ENCODE measurements at regions not wholly inside any gene's neighbourhood (a gene's known extent, or its start where the extent isn't known, plus 50 kb on each side); places are given as distances from the start of the nearest gene placed in this dataset.

DNA sequence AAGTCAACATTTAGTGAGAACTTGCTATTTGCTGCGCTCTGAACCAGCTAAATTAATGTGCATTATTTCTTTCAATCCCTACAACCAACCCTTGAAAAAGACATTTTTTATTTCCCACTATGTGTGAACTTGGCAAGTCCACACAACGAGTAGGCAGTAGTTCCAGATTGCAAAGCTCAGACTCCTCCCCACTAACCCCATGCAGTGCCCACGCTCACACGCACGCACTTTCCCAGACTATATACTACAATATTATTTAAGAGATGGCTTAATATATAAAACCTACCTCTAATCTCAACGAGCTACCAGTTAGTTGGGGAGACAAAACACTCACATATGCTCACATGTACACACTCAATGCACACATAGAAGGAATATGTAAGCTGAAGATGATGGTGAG, 671.2 kb downstream of the LMO4 start:
- no peak for DNase-seq (ENCODE audit: low read depth)

DNA sequence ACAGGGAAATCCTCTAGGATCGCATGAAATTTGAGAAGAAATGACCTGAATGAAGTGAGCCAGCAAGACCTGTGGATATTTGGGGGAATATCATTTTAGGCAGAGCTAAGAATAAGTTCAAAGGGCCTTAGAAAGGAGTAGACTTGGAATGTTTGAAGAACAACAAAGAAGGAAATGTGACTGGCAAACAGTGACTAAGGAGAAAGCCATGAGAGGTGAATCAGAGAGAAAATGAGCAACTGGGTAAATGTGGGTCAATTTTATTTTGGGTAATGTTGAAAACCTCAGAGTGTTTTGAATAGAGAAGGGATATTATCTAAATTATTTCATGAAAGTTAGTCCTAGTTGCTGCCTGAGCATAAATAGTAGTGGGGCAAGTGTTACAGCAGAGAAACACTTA, 672.8 kb downstream of the LMO4 start:
- peak; percentile 54 for DNase-seq (ENCODE audit: low read depth)

DNA sequence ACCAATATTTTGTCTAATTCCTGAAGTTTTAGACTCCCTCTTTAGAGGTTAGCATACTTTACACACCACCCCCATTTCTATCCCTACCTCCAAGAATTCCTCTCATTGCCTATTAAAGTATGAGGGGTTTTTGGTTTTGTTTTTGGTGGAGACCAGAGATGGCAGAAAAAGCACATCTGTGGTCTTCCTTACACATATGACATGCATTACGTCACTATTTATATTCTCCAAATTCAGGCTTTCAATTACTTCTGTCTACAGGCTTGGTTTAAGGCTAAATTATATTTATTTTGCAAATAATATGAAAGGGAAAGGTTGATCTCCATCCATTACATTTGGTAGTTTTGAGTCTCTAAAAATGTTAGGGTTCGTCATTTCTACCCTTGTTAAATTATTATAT, 674.6 kb downstream of the LMO4 start:
- no peak for DNase-seq (ENCODE audit: low read depth)

DNA sequence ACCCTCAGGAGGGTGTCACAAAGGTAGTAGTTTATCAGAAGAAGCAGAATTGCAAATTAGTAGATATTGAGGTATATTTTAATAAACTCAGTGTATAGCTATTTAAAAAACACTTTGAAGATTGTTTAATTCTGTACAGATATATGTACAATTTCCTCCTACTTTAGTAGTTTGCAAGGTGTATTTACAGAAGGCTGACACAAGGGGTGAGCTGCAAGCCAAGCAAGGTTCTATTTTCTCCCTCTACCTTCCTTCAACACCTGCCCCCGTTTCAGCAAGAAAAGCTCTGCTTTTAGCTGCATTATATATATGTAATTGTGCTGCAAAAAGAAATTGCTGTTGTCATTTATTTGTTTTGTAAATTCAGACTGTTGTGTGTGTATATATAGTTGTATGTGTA, 674.2 kb upstream of the PKN2 start:
- DNase-seq (ENCODE audit: low read depth), result no peak

DNA sequence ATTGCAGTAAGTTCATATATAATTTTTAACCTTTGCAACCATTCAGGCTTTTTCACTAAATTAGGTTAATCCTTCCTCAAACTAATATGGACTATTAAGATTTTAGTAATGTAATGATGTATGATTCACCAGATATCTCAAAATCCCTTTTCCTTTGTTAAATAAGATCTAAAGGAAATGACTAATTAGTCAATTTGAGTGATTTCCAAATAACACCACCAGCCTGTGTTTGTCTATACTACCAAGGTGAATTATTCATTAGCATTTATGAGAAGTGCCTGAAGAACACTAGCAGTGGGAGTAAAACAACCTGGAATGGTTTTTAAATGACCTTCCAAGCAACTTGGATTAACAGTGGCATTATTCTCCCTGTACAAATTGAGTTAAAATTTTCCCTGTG, 670.6 kb upstream of the PKN2 start:
- DNase-seq (ENCODE audit: low read depth), result no peak

DNA sequence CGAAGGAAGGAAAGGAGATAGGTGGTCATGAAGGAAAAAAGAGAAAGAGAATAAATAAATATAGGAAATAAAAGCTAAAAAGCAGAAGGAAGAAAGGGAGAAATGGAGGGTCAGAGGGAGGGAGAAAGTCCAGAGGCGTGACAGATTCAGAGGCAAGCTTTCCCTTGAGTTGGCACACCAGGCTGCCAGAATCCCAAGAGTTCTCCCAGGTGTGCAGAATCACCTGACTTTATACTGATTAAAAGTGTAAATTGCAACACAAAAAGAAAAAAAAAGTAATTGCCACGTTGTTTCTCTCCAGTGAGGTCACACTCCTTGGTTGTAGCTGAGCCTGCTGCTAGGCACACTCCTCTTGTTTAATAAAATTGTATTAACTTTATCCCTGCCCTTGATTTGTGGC, 669.9 kb upstream of the PKN2 start:
- no peak for DNase-seq (ENCODE audit: low read depth)

DNA sequence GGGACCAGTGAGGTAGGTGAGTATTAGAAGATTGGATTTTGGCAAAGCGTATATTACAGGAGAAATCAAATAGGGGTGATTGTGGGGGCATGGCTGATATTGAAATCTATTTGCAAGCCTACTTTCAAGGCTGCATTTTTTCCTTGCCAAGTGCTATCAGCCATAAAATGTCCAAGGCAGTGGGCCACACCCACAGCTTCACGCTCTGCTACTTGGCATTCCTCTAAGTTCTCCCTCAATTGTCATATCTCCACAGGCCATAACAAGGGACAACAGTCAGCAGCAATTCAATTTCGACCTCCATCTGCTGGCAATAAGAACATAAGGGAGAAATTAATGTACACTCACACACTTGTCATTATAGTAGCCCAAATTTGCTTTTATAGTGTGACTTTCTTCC, 667.1 kb upstream of the PKN2 start:
- DNase-seq (ENCODE audit: low read depth), result no peak

DNA sequence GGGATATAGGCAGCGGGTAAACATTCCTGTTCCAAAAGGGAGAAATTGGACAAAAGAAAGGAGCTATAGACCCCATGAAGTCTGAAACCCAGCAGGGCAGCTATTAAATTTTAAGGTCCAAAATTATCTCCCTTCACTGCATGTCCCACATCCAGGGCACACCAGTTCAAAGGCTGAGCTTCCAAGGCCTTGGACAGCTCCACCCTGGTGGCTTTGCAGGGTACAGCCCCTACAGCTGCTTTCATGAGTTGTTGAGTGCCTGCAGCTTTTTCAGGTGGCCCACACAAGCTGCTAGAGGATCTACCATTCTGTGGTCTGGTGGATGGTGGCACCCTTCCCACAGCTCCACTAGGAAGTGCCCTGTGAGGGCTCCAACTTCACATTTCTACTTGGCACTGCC, 662.5 kb upstream of the PKN2 start:
- no peak for DNase-seq (ENCODE audit: low read depth)

DNA sequence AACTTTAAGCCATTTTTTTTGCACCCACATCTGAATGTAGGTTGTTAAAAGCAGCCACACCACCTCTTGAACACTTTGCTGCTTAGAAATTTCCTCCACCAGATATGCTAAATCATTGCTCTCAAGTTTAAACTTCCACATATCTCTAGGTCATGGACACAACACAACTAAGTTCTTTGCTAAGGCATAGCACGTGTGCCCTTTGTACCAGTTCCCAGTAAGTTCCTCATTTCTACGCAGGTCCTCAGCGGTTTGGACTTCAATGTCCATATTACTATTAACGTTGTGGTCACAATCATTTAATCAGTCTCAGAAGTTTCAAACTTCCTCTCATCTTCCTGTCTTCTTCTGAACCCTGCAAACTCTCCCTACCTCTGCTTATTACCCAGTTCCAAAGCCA, 661.6 kb upstream of the PKN2 start:
- DNase-seq (ENCODE audit: low read depth), result no peak

DNA sequence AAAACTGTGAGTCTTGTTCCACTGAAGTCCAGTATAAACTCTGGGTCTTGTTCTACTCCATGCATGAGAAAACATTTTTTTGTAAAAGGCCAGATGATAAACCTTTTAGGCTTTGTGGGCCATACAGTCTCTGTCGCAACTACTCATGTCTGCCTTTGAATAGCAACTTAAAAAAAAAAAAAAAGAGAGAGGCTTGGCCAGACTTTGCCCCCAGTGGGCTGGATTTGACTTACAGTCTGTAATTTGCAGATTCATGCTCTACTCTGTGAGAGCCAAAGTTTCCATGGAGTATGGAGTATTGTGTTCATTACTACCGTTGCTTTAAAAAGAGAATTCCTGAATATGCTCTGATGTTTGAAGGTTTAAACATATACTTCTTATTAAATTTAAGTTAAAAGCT, 654.9 kb upstream of the PKN2 start:
- DNase-seq (ENCODE audit: low read depth), result no peak

DNA sequence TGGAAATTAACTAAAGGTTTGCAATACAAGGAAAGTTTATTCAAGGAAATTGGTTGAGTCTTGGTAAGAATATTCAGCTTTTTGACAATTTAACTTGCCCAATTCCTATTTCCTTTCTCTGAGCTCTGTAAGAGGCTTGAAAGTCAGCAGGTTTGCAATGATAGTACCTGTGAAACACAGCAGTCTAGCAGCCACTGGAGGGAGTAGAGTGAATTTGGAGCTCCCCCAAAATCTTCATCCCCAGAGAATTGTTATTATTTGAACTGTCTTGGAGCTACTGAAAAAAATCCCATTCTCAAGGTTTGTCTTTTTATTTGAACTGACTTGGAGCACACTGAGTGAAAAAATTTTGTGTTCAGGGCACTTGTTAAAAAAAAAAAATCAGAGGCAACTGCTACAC, 654.2 kb upstream of the PKN2 start:
- DNase-seq (ENCODE audit: low read depth), result no peak

DNA sequence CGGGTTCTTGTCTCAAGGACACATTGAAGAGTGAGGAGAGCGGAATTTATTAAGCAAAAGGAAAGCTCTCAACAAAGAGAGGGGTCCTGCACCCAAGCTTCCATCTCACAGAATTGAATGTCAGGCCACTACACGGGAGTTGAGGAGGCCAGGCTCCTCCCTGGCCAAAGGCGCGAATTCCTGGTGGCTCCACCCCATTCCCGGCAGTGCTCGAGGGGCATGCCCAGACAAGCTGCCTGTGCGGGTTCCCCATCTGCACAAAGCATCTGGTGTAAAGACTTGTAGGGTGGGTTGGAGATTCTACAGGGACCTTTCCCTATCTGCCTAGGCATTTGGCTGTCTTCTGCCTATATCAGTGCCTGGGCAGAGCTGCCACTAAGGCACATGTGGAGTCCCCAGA, 648.5 kb upstream of the PKN2 start:
- no peak for DNase-seq (ENCODE audit: low read depth)

DNA sequence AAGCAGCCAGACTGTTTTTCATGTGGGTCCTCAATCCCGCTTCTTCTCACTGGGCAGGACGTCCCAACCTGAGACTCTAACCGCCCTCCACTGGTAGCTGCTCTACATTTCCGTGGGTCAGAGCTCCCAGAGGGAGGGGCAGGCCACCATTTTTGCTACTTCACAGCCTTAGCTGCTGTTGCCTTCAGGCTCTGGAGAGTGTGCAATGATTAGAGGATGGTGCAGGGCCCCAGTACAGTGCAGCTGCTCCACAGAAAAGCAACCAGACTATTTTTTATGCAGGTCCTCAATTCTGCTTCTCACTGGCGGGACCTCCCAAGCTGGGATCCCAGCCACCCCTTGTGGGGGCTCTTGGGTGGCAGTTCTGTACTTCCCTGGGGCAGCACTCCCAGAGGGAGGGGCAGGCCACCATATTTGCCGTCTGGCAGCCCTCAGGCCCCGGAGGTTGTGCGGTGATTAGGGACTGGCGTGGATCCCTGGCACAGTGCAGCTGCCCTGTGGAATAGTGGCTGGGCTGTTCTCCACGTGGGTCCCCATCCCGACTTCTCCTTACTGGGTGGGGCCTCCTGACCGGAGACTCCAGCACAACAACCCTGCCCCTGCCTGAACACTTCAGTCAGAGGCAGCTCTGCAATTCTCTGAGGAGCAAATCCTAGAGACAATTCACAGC, 647.6 kb upstream of the PKN2 start:
- DNase-seq (ENCODE audit: low read depth), result no peak

DNA sequence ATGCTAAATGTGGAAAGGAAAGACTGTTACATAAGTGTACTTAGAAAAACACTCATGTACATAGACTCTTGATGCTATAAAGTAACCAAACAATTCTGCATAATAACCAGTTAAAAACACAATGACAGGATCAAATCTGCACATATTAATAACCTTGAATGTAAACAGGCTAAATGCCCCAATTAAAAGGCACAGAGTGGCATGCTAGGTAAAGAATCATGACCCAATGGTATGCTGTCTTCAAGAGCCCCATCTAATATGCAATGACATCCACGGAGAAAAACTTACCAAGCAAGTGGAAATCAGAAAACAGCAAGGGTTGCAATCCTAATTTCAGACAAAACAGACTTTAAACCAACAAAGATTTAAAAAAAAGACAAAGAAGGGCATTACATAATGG, 644.8 kb upstream of the PKN2 start:
- DNase-seq (ENCODE audit: low read depth), result no peak

DNA sequence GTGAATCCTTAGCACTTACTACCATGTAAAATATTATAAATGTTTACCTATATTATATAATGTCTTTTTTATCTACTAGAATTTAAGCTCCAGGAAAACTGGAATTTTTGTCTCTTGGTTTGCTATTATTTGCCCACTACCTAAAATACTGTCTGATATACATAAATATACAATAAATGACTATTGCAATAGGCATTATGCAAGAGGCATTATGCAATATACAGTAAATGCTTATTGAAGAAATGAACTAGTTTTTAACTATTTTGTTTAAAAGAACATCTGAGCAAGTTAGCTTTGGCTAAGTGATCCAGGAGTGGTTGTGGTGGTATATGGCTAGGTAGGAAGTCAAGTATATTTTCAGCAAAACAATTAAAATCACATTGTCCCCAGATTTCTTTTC, 640.2 kb upstream of the PKN2 start:
- DNase-seq (ENCODE audit: low read depth), result no peak

DNA sequence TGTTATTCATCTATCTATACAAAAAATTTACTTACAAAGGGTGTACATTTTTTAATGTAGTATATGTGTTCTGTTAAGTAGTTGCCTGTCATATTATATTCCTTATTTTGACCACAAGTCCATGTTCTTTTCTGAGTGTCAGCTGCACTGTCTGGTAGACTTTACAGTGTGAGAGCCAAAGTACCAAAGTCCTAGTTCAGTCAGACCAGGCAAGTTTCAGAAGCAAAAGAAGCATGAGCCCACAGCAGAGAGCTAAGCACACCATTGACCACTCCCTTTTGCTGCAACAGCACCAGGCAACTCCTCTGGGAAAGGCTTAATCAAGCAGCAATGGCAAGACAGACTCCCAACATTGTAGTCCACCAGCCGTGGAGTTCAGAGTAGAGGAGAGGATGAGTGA, 631.9 kb upstream of the PKN2 start:
- no peak for DNase-seq (ENCODE audit: low read depth)

DNA sequence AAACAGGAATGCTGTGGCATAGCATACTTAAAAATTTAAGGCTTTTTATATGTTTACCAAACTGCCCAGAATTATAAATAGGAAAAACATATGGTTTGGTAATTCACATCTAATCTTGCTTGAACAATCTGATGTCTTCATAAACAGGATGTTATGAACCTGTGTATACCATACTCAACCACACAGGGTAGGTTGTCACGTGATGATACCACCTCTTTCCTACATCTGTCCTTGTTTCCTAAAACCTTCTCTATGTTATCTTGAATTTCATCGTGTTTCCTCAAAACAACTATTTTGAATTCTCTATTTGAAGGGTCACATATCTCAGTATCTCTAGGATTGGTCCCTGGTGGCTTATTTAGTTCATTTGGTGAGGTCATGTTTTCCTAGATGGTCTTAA, 631.0 kb upstream of the PKN2 start:
- no peak for DNase-seq (ENCODE audit: low read depth)

DNA sequence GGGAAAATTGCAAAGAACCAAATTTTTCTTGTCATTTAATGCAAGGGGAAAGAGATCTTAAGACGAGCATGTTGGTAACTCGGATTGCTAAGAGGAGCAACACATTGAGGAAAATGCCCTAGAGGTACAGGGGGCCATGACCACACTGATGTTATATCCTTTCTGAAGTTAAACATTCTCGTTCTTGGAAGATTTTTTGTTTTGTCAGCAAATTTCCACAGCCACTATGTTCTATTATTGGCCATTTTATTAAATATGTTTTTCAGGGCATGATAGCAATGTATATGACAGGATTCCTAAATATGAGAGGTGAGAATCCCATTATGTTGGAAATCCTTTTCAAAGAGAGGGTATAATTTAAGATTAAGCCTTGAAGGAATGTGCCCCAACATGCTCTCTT, 627.2 kb upstream of the PKN2 start:
- DNase-seq (ENCODE audit: low read depth), result no peak

DNA sequence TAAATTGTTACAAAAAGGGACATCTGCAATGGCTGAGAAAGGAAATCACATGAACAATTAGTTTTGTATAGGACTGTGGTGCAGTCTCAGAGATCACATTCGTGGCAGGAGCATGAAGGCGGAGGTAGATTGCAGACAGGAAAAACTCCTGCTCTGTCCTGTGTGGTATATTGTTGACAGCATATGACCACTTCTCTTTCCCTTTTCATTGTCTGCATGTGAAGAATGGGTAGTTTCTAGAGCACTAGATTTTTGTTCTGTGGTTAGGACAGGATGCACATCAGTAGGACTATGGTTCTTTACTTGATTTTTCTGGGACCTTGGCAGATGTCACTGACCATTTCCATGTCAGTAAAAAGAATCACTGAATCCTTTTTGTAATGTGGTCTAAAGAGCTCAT, 625.9 kb upstream of the PKN2 start:
- DNase-seq (ENCODE audit: low read depth), result no peak

DNA sequence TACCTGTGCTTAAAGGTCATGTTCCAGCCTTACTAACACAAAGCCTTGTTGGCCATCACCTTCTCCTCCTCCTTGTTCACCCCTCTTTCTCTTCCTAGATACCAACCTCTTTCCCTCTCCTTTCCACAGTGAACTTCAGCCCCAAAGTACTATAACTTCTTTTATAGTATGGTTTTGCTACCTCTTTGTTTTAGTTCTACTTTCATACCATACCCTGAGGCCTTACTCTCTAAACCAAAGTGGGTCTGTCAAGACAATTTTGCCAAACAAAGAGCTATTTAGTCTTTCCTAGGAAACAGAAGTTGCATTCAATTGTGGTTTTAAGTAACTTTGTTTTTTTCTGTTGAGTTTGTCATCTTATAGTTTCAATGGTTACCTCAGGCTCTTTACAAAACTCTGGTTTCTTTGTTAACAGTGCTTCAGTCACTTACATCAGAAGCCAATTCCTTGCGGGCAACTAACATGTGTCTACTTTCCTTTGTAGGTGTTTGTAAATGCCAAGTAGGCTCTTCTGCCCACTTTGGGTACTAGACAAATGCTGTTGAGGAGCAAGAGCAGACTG, 623.9 kb upstream of the PKN2 start:
- DNase-seq (ENCODE audit: low read depth), result no peak

DNA sequence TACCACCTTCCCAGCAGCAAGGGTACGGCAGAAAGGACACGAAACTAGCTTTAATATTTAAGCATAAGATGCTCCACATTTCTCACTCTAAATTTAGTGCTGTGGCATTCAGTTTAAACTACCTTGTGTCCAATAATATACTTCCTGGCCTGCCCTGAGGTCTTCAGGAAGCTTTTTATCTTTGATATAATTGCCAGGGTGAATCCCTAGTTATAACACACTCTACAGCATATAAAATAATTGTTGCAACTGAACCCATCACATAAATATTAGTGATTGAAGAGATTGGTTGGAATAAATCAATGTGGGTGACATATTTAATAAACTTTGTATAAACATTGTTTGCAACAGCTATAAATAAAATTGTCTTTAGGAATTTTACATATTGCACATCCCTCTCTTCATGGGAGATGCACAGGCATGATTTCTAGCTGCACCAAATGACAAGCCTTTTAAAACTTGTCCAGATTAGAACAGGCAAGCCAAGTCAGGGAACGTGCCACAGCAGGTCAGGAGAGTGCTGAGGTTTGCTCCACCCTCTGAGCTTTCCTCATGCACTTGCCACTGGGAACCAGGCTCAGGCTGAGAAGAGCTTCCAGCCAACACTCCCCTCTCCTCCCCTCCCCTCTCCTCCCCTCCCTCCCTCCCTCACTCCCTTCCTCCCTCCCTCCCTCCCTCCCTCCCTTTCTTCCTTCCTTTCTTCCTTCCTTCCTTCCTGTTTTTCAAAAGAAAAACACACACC, 623.2 kb upstream of the PKN2 start:
- DNase-seq (ENCODE audit: low read depth), result no peak

DNA sequence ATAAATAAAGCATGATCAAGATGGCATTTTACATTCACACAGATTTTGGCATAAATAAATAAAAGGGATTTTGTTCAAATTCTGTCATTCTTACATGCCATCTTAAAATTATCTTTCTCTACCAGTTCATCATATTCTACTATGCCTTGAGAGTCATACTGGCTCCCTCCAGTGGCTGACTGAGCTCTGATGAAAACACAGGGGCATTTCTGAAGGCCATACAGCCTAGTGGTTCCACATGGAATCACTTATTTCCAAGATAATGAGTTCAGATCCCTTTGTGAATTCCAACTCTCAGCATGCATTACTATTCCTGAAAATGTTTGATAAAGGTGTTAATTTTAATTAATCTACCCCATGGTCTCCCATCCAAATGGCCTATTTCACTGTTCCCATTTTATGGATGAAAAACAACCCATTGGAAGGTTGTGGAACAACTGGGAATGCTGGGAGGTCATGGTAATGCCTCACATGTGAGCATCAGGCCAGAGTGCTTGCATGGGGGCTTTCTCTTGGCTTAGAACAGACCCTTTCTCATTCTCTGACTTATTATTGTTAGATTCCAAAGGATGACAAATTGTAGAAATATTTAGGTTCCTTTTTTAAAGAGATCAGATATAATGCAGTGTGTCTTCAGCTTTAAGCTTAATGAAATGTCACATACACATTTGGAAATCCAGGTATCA, 622.4 kb upstream of the PKN2 start:
- peak; percentile 65 for DNase-seq (ENCODE audit: low read depth)

DNA sequence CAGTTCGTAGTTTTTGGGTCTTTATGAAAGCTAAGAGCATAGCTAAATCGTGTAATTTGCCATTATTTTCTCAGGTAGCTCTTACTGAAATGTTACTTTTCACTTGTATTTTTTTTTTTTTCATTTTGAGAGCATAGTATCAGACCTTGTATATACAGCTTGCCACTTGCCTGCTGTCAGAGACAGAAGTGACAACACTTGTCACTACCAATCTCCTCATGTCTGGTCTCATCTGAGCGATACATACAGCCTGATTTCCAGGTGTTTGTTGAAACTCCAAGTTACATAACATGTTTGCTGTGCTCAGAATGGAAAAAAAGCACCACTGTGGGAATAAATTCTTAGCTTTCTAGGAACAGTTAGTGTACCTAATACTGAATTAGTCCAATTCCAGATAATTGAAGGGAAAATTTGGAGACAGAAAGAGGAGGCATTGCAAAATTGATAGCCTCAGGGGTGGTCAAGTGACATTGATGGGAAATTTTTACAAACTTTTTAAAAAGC, 621.4 kb upstream of the PKN2 start:
- DNase-seq (ENCODE audit: low read depth), result no peak
